ENCODE measurements at regions not wholly inside any gene's neighbourhood (a gene's known extent, or its start where the extent isn't known, plus 50 kb on each side); places are given as distances from the start of the nearest gene placed in this dataset.
A peak's percentile ranks its signal among the peaks of the same experiment; 100 is the strongest.

- no peak for DNase-seq
These were observed 266.9 kb upstream of the ARID1B start for GRCh38 chr6:156510242-156510641.

GRCh38 chr6:156509496-156509895, 267.7 kb upstream of the ARID1B start:
- no peak for DNase-seq

- DNase-seq, result no peak
These were observed 268.3 kb upstream of the ARID1B start for GRCh38 chr6:156508923-156509322.

- no peak for DNase-seq
These were observed 269.1 kb upstream of the ARID1B start for GRCh38 chr6:156508126-156508525.

GRCh38 chr6:156507656-156508055, 269.5 kb upstream of the ARID1B start:
- DNase-seq, result no peak

GRCh38 chr6:156507106-156507505, 270.1 kb upstream of the ARID1B start:
- DNase-seq, result no peak

GRCh38 chr6:156502969-156503504, 274.1 kb upstream of the ARID1B start:
- DNase-seq, result no peak

- no peak for DNase-seq
These were observed 279.6 kb upstream of the ARID1B start for GRCh38 chr6:156497618-156498017.

GRCh38 chr6:156487877-156488276, 289.3 kb upstream of the ARID1B start:
- DNase-seq, result no peak

GRCh38 chr6:156485150-156485549, 292.0 kb upstream of the ARID1B start:
- DNase-seq, result no peak

GRCh38 chr6:156474507-156475120, 302.6 kb upstream of the ARID1B start:
- DNase-seq, result no peak

GRCh38 chr6:156471000-156471399, 306.2 kb upstream of the ARID1B start:
- DNase-seq, result no peak

- no peak for DNase-seq
These were observed 312.9 kb upstream of the ARID1B start for GRCh38 chr6:156464100-156464878.

GRCh38 chr6:156461647-156462046, 315.5 kb upstream of the ARID1B start:
- no peak for DNase-seq

GRCh38 chr6:156457601-156458000, 319.6 kb upstream of the ARID1B start:
- no peak for DNase-seq

- DNase-seq, result no peak
These were observed 321.3 kb upstream of the ARID1B start for GRCh38 chr6:156455847-156456246.

- DNase-seq, result no peak
These were observed 322.3 kb upstream of the ARID1B start for GRCh38 chr6:156454867-156455266.

GRCh38 chr6:156451726-156452125, 325.5 kb upstream of the ARID1B start:
- DNase-seq, result no peak

GRCh38 chr6:156451088-156451487, 326.1 kb upstream of the ARID1B start:
- DNase-seq, result no peak

GRCh38 chr6:156450421-156450820, 326.8 kb upstream of the ARID1B start:
- DNase-seq, result no peak

GRCh38 chr6:156449569-156449968, 327.6 kb upstream of the ARID1B start:
- DNase-seq, result no peak

- DNase-seq, result peak; percentile 45
These were observed 328.1 kb upstream of the ARID1B start for GRCh38 chr6:156449128-156449527.

GRCh38 chr6:156448579-156448978, 328.6 kb upstream of the ARID1B start:
- no peak for DNase-seq

- no peak for DNase-seq
These were observed 336.5 kb upstream of the ARID1B start for GRCh38 chr6:156440688-156441087.
